K562 (cell line): ENCODE measurements at regions not wholly inside any gene's neighbourhood (a gene's known extent, or its start where the extent isn't known, plus 50 kb on each side); places are given as distances from the start of the nearest gene placed in this dataset.

Experiments used
- ATAC-seq: fragments of 200-7000 bp; cut with Tn5 transposase; 3 replicates; pipeline ENCODE4 v1.9.1; 2020; ENCODE audit warnings: moderate library complexity
- BruUV-seq: library from RNA; stranded (reverse); fragments of 400-500 nt; replicated peaks from 2 replicates; lab custom pipeline; 2021; lab: Mats Ljungman, UMichigan
- CTCF ChIA-PET: fragments of 300-600 bp; formaldehyde crosslinking; extraction: SDS; loops from one replicate; lab custom pipeline; 2021; ENCODE audit warnings: low intra/inter-chr PET ratio; lab: Yijun Ruan, JAX
- POLR2A ChIA-PET: fragments of 300-600, 350-650 bp; sonication (Branson Sonifier 250); formaldehyde crosslinking; extraction: SDS; loops from one replicate; lab custom pipeline; 2021; ENCODE audit warnings: antibody characterized with exemption, inconsistent platforms; lab: Yijun Ruan, JAX
- DNase-seq, 4 experiments: peaks; one replicate each; pipeline versions ENCODE4 v3.0.0 to v3.0.0-alpha.2; 2011 to 2018; ENCODE audit warnings: low spot score in 3 of 4, mixed read lengths in 3 of 4; ENCODE audit errors: extremely low read depth in 1 of 4
- FAIRE-seq: peaks from 2 replicates; lab custom pipeline; 2011; peaks lifted over from hg19 to GRCh38; lab: Jason Lieb, UNC
- H2AFZ ChIP-seq: 2 replicates; pipeline ENCODE4 v1.6.0; 2011; ENCODE audit warnings: low read depth, low read length, control low read depth, inconsistent platforms
- H3K27ac ChIP-seq: fragments of 200-600 bp; 3 replicates; pipeline ENCODE4 v1.8.0; 2011; ENCODE audit warnings: low read depth, mild to moderate bottlenecking, control low read depth, inconsistent platforms, low read length, moderate library complexity, mixed read lengths; ENCODE audit errors: extremely low read depth
- H3K27me3 ChIP-seq, 2 experiments: fragments of 300-600 bp in 1 of 2; 2 replicates in 1 of 2; 3 replicates in 1 of 2; pipeline versions ENCODE4 v1.6.0 to v1.8.0; 2011; ENCODE audit warnings: inconsistent platforms in 2 of 2, low read length in 2 of 2, mild to moderate bottlenecking in 1 of 2, mixed read lengths in 1 of 2, moderate library complexity in 1 of 2; ENCODE audit not compliant: control insufficient read depth in 2 of 2, insufficient read depth in 2 of 2
- H3K36me3 ChIP-seq: fragments of 300-600 bp; 3 replicates; pipeline ENCODE4 v1.8.0; 2011; ENCODE audit warnings: mild to moderate bottlenecking, low read length, inconsistent platforms; ENCODE audit not compliant: control insufficient read depth, insufficient read depth
- H3K4me1 ChIP-seq, 2 experiments: fragments of 200-600 bp in 1 of 2; replicated peaks in 1 of 2; 2 replicates in 1 of 2; 3 replicates in 1 of 2; pipeline versions ENCODE4 v1.5.1 to v1.8.0; 2011; ENCODE audit warnings: inconsistent platforms in 2 of 2, low read length in 2 of 2, mild to moderate bottlenecking in 1 of 2, mixed read lengths in 1 of 2, moderate library complexity in 1 of 2; ENCODE audit not compliant: control insufficient read depth in 2 of 2, insufficient read depth in 2 of 2
- H3K4me2 ChIP-seq: 2 replicates; pipeline ENCODE4 v1.6.1; 2011; ENCODE audit warnings: low read length, control low read depth, inconsistent platforms, mixed read lengths; ENCODE audit not compliant: insufficient read depth
- H3K4me3 ChIP-seq: fragments of 200-600 bp; sonication (generic), shearing (Covaris generic); 2 replicates; pipeline ENCODE4 v1.5.1; 2016; ENCODE audit warnings: control low read depth, inconsistent platforms
- H3K79me2 ChIP-seq: fragments of 200-600 bp; 3 replicates; pipeline ENCODE4 v1.8.0; 2011; ENCODE audit warnings: low read length, inconsistent platforms; ENCODE audit not compliant: control insufficient read depth, insufficient read depth
- H3K9ac ChIP-seq, 2 experiments: 2 replicates each; pipeline versions ENCODE4 v1.6.0 to v1.6.1; 2011; ENCODE audit warnings: low read depth in 2 of 2, low read length in 2 of 2, control low read depth in 1 of 2, inconsistent platforms in 1 of 2, mild to moderate bottlenecking in 1 of 2, mixed read lengths in 1 of 2; ENCODE audit not compliant: insufficient read depth in 1 of 2
- H3K9me1 ChIP-seq: one replicate; pipeline ENCODE4 v1.6.0; 2011; ENCODE audit warnings: inconsistent platforms, mild to moderate bottlenecking, low read length, moderate library complexity; ENCODE audit not compliant: control insufficient read depth, insufficient read depth
- H3K9me3 ChIP-seq: replicated peaks from 2 replicates; pipeline ENCODE4 v1.5.1; 2011; ENCODE audit warnings: low read depth, low read length, inconsistent platforms; ENCODE audit not compliant: control insufficient read depth, insufficient read depth
- H4K20me1 ChIP-seq: replicated peaks from 2 replicates; pipeline ENCODE4 v1.6.1; 2011; ENCODE audit warnings: low read length, inconsistent platforms, mixed read lengths; ENCODE audit not compliant: control insufficient read depth, insufficient read depth
- DNMT1 ChIP-seq: fragments of 450-650 bp; IDR thresholded peaks from 2 replicates; pipeline ENCODE4 v1.6.1; 2016; ENCODE audit warnings: antibody characterized with exemption, mild to moderate bottlenecking
- ESRRB ChIP-seq: fragments of 250-450 bp; sonication (Bioruptor Pico); IDR thresholded peaks from 2 replicates; pipeline ENCODE4 v1.5.0; 2020; ENCODE audit warnings: mild to moderate bottlenecking, moderate library complexity, borderline replicate concordance
- EWSR1 ChIP-seq: fragments of 450-650 bp; IDR thresholded peaks from 2 replicates; pipeline ENCODE4 v1.6.1; 2018; ENCODE audit warnings: borderline replicate concordance, mild to moderate bottlenecking, low read depth, moderate library complexity; ENCODE audit not compliant: partially characterized antibody
- FOXK1 ChIP-seq: sonication (generic); formaldehyde crosslinking; IDR thresholded peaks from 2 replicates; pipeline ENCODE4 v1.8.0; 2022; ENCODE audit warnings: missing genetic modification reagents, mild to moderate bottlenecking, borderline replicate concordance
- GABPB1 ChIP-seq: sonication (generic); formaldehyde crosslinking; IDR thresholded peaks from 2 replicates; pipeline ENCODE4 v1.8.0; 2022; ENCODE audit warnings: mild to moderate bottlenecking, missing genetic modification reagents
- HCFC1 ChIP-seq: IDR thresholded peaks from 2 replicates; pipeline ENCODE4 v1.6.1; 2012; ENCODE audit warnings: low read depth, low read length, improper control_type of control experiment
- KLF1 ChIP-seq: fragments of 450-650 bp; IDR thresholded peaks from 2 replicates; pipeline ENCODE4 v1.6.1; 2016; ENCODE audit warnings: missing genetic modification characterization, missing compliant biosample characterization
- KLF13 ChIP-seq: fragments of 450-650 bp; IDR thresholded peaks from 2 replicates; pipeline ENCODE4 v1.6.1; 2016; ENCODE audit warnings: missing genetic modification characterization, low read depth, mild to moderate bottlenecking, missing compliant biosample characterization, moderate library complexity, borderline replicate concordance
- KLF16 ChIP-seq: IDR thresholded peaks from 2 replicates; pipeline ENCODE4 v1.6.1; 2016; ENCODE audit warnings: antibody characterized with exemption
- NELFE ChIP-seq: IDR thresholded peaks from 2 replicates; pipeline ENCODE4 v1.6.1; 2011; ENCODE audit warnings: mild to moderate bottlenecking; ENCODE audit not compliant: insufficient read depth, insufficient read length
- NKRF ChIP-seq: fragments of 450-650 bp; IDR thresholded peaks from 2 replicates; pipeline ENCODE4 v1.6.1; 2016; ENCODE audit warnings: borderline replicate concordance
- NR0B1 ChIP-seq: fragments of 450-650 bp; IDR thresholded peaks from one replicate; pipeline ENCODE4 v1.6.1; 2018; ENCODE audit warnings: mild to moderate bottlenecking, moderate library complexity; ENCODE audit not compliant: partially characterized antibody
- RBBP5 ChIP-seq: fragments of 200-600 bp; sonication (generic); IDR thresholded peaks from 2 replicates; pipeline ENCODE4 v1.6.1; 2012; ENCODE audit warnings: borderline replicate concordance, mild to moderate bottlenecking, low read length, control low read depth, inconsistent platforms; ENCODE audit not compliant: insufficient read depth, poor library complexity, severe bottlenecking
- SAFB ChIP-seq: fragments of 200-400 bp; formaldehyde crosslinking; IDR thresholded peaks from 2 replicates; pipeline ENCODE4 v1.6.1; 2017; ENCODE audit warnings: low read depth, low read length, borderline replicate concordance
- TGIF2 ChIP-seq: sonication (generic); formaldehyde crosslinking; IDR thresholded peaks from 2 replicates; pipeline ENCODE4 v1.8.1; 2022; ENCODE audit warnings: mild to moderate bottlenecking, missing genetic modification reagents, moderate library complexity
- ZKSCAN1 ChIP-seq: fragments of 150-350 bp; IDR thresholded peaks from 2 replicates; pipeline ENCODE4 v1.6.1; 2016; ENCODE audit warnings: low read depth, low read length
- ZNF143 ChIP-seq: sonication (generic); formaldehyde crosslinking; IDR thresholded peaks from 2 replicates; pipeline ENCODE4 v1.9.0; 2022; ENCODE audit warnings: mild to moderate bottlenecking, missing genetic modification reagents
- ZNF165 ChIP-seq: fragments of 250-450 bp; sonication (Bioruptor Pico); IDR thresholded peaks from 2 replicates; pipeline ENCODE4 v1.4.0; 2020; ENCODE audit warnings: borderline replicate concordance
- ZNF263 ChIP-seq: sonication (generic); formaldehyde crosslinking; IDR thresholded peaks from 2 replicates; pipeline ENCODE4 v1.8.0; 2022; ENCODE audit warnings: mild to moderate bottlenecking, missing genetic modification reagents, borderline replicate concordance
- ZNF695 ChIP-seq: fragments of 450-650 bp; formaldehyde crosslinking; IDR thresholded peaks from 2 replicates; pipeline ENCODE4 v1.4.0; 2020; ENCODE audit warnings: mild to moderate bottlenecking, moderate library complexity
- WGBS: fragments of 100-300 bp; shearing (Covaris generic); methylation state at CpG from one replicate; pipeline ENCODE4 v1.1.6; 2016; ENCODE audit warnings: low coverage, mixed read lengths; ENCODE audit not compliant: insufficient coverage; ENCODE audit errors: missing lambda C conversion rate; 5-methylcytosine and 5-hydroxymethylcytosine counted together
- in situ Hi-C: fragments of 300-500 bp; cut with MboI; formaldehyde crosslinking; loops from 4 replicates; pipeline ENCODE4 v1.15.0; 2018; ENCODE audit warnings: inconsistent platforms, mixed read lengths
- intact Hi-C: fragments of 100-400 bp; cut with micrococcal nuclease; formaldehyde crosslinking; loops from 2 replicates; pipeline ENCODE4 v1.14.2; 2022

- DNase-seq: no peak
- no TSS peak for BruUV-seq
- Histone ChIP-seq H3K9me3 (no peaks in the 10 kb centered on the region), H3K9ac (no peak overlapping the region), H3K27me3 (peaks cover 25 to 53% of the 10 kb centered on the region in 2 experiments; a peak in 4 of 5 replicates), H3K4me2 (no peak overlapping the region), H3K4me1 (peaks cover 0 to 26% of the 10 kb centered on the region in 2 experiments; a peak in 2 of 5 replicates), H3K79me2 (no peaks in the 10 kb centered on the region), H3K9me1 (peaks cover 3% of the 10 kb centered on the region), H4K20me1 (no peaks in the 10 kb centered on the region), H2AFZ (no peak overlapping the region), H3K4me3 (no peak overlapping the region), H3K27ac (no peak overlapping the region), H3K36me3 (no peaks in the 10 kb centered on the region)
- TF ChIP-seq RBBP5 (no peak), ZNF165 (CRISPR knock-in tag) (no peak), ZNF143 (CRISPR knock-in tag) (no peak), ZKSCAN1 (no peak), HCFC1 (no peak), FOXK1 (CRISPR knock-in tag) (no peak), DNMT1 (no peak), GABPB1 (CRISPR knock-in tag) (no peak), NELFE (no peak), ESRRB (CRISPR knock-in tag) (no peak), SAFB (no peak), TGIF2 (no peak), ZNF695 (CRISPR knock-in tag) (no peak), KLF1 (tag) (no peak), NR0B1 (no peak), KLF13 (tag) (no peak), EWSR1 (no peak), ZNF263 (CRISPR knock-in tag) (no peak), KLF16 (no peak), NKRF (no peak)
- ATAC-seq: no peak
- no peak for FAIRE-seq
- in situ Hi-C loops (no loop called here), intact Hi-C loops (no loop called here)
- WGBS: 4% methylated on average over 3 of the region's 13 CpGs
- CTCF ChIA-PET: no interaction called here
- POLR2A ChIA-PET: no interaction called here
These were observed 96.6 kb downstream of the UNCX start for GRCh38 chr7:1329261-1329660.
